NCI-H1417 treated with DMSO at 0.1 percent for 48 hours (cell line): ENCODE measurements at regions not wholly inside any gene's neighbourhood (a gene's known extent, or its start where the extent isn't known, plus 50 kb on each side); places are given as distances from the start of the nearest gene placed in this dataset.
"Not testable (repeated sequence)": the region's sequence is repeated elsewhere in the genome, so short reads cannot be mapped to it uniquely, and the experiment has no call there.

Experiments
- DNase-seq: peaks from one replicate; lab custom pipeline; 2025; lab: John Stamatoyannopoulos, UW

- not testable (repeated sequence) for DNase-seq
Observed at GRCh38 chr2:87198422-87198821, 176.8 kb upstream of the PLGLB1 start.

GRCh38 chr2:87199228-87199627 is 177.6 kb upstream of the PLGLB1 start:
- not testable (repeated sequence) for DNase-seq

GRCh38 chr2:87204569-87205147 is 183.0 kb upstream of the PLGLB1 start:
- not testable (repeated sequence) for DNase-seq

GRCh38 chr2:87212938-87213337 is 191.3 kb upstream of the PLGLB1 start:
- DNase-seq = not testable (repeated sequence)

GRCh38 chr2:87217005-87217404 is 195.4 kb upstream of the PLGLB1 start:
- not testable (repeated sequence) for DNase-seq

- DNase-seq = not testable (repeated sequence)
Observed at GRCh38 chr2:87217741-87218410, 196.2 kb upstream of the PLGLB1 start.

- DNase-seq = not testable (repeated sequence)
Observed at GRCh38 chr2:87220651-87221050, 199.0 kb upstream of the PLGLB1 start.

GRCh38 chr2:87222131-87222530 is 200.5 kb upstream of the PLGLB1 start:
- DNase-seq = not testable (repeated sequence)

- DNase-seq = not testable (repeated sequence)
Observed at GRCh38 chr2:87223873-87224272, 202.2 kb upstream of the PLGLB1 start.

- not testable (repeated sequence) for DNase-seq
Observed at GRCh38 chr2:87229091-87229689, 207.5 kb upstream of the PLGLB1 start.

- DNase-seq = not testable (repeated sequence)
Observed at GRCh38 chr2:87229964-87230363, 208.3 kb upstream of the PLGLB1 start.

GRCh38 chr2:87235333-87235981 is 213.8 kb upstream of the PLGLB1 start:
- DNase-seq = not testable (repeated sequence)

- DNase-seq = not testable (repeated sequence)
Observed at GRCh38 chr2:87237570-87238336, 216.1 kb upstream of the PLGLB1 start.

GRCh38 chr2:87239558-87240215 is 218.0 kb upstream of the PLGLB1 start:
- not testable (repeated sequence) for DNase-seq

GRCh38 chr2:87246066-87246717 is 224.5 kb upstream of the PLGLB1 start:
- not testable (repeated sequence) for DNase-seq

GRCh38 chr2:87252046-87252445 is 230.4 kb upstream of the PLGLB1 start:
- not testable (repeated sequence) for DNase-seq

GRCh38 chr2:87254562-87254961 is 232.9 kb upstream of the PLGLB1 start:
- DNase-seq = not testable (repeated sequence)

GRCh38 chr2:87255410-87255809 is 233.8 kb upstream of the PLGLB1 start:
- DNase-seq = not testable (repeated sequence)

GRCh38 chr2:87258887-87259286 is 237.2 kb upstream of the PLGLB1 start:
- DNase-seq = not testable (repeated sequence)

- not testable (repeated sequence) for DNase-seq
Observed at GRCh38 chr2:87262184-87262702, 240.6 kb upstream of the PLGLB1 start.
